GM18498 (cell line): ENCODE measurements at regions not wholly inside any gene's neighbourhood (a gene's known extent, or its start where the extent isn't known, plus 50 kb on each side); places are given as distances from the start of the nearest gene placed in this dataset.

ENCODE experiments used
- ATAC-seq: cut with Tn5 transposase; IDR thresholded peaks from one replicate; pipeline ENCODE4 v1.9.1; 2021; ENCODE audit warnings: mild to moderate bottlenecking, moderate library complexity; ENCODE audit not compliant: unreplicated experiment

- ATAC-seq: no peak
Observed at GRCh38 chr1:228985661-228986060, 250.4 kb downstream of the RHOU start.

GRCh38 chr1:228986093-228986904 is 251.0 kb downstream of the RHOU start:
- no peak for ATAC-seq

GRCh38 chr1:228987286-228987685 is 252.0 kb downstream of the RHOU start:
- ATAC-seq: no peak

- no peak for ATAC-seq
Observed at GRCh38 chr1:228987736-228988506, 252.6 kb downstream of the RHOU start.

GRCh38 chr1:228988664-228989063 is 253.4 kb downstream of the RHOU start:
- no peak for ATAC-seq

- ATAC-seq: no peak
Observed at GRCh38 chr1:228989176-228989575, 253.9 kb downstream of the RHOU start.

GRCh38 chr1:228989676-228989991 is 254.4 kb downstream of the RHOU start:
- no peak for ATAC-seq

GRCh38 chr1:228989992-228990827 is 254.9 kb downstream of the RHOU start:
- ATAC-seq: no peak

GRCh38 chr1:228990906-228991569 is 255.8 kb downstream of the RHOU start:
- ATAC-seq: no peak

GRCh38 chr1:228992044-228992443 is 256.8 kb downstream of the RHOU start:
- no peak for ATAC-seq

GRCh38 chr1:228992907-228993535 is 257.7 kb downstream of the RHOU start:
- no peak for ATAC-seq

GRCh38 chr1:228994676-228995594 is 259.7 kb downstream of the RHOU start:
- ATAC-seq: no peak

GRCh38 chr1:228996281-228996680 is 261.0 kb downstream of the RHOU start:
- ATAC-seq: no peak

- ATAC-seq: no peak
Observed at GRCh38 chr1:228997721-228998144, 262.5 kb downstream of the RHOU start.

GRCh38 chr1:228998179-228998578 is 262.9 kb downstream of the RHOU start:
- ATAC-seq: no peak

GRCh38 chr1:228999446-229000170 is 264.3 kb downstream of the RHOU start:
- no peak for ATAC-seq

GRCh38 chr1:229000187-229000586 is 264.9 kb downstream of the RHOU start:
- ATAC-seq: no peak

- no peak for ATAC-seq
Observed at GRCh38 chr1:229001467-229002011, 266.3 kb downstream of the RHOU start.
